Caco-2 (cell line): ENCODE measurements at regions not wholly inside any gene's neighbourhood (a gene's known extent, or its start where the extent isn't known, plus 50 kb on each side); places are given as distances from the start of the nearest gene placed in this dataset.

Experiments
- BruUV-seq: library from RNA; stranded (reverse); fragments of 400-500 nt; replicated peaks from 2 replicates; lab custom pipeline; 2021; lab: Mats Ljungman, UMichigan
- CTCF ChIA-PET: fragments of 300-600 bp; sonication (Branson Sonifier 250); formaldehyde crosslinking; loops from one replicate; lab custom pipeline; 2022; ENCODE audit warnings: antibody characterized with exemption; lab: Charles Lee
- POLR2A ChIA-PET: fragments of 300-600 bp; sonication (Branson Sonifier 250); formaldehyde crosslinking; loops from one replicate; lab custom pipeline; 2022; ENCODE audit warnings: antibody characterized with exemption; lab: Charles Lee
- DNase-seq, 2 experiments: peaks; one replicate each; pipeline versions ENCODE4 v3.0.0 to v3.0.0-alpha.2; 2020 to 2022
- H3K27me3 ChIP-seq: replicated peaks from 2 replicates; pipeline ENCODE4 v1.6.0; 2011; ENCODE audit warnings: low read length; ENCODE audit not compliant: control insufficient read depth, insufficient read depth
- H3K36me3 ChIP-seq: 2 replicates; pipeline ENCODE4 v1.5.1; 2011; ENCODE audit warnings: low read length; ENCODE audit not compliant: control insufficient read depth, insufficient read depth
- H3K4me1 ChIP-seq: fragments of 250-450 bp; sonication (Bioruptor Pico); 2 replicates; pipeline ENCODE4 v1.5.1; 2020; ENCODE audit warnings: mild to moderate bottlenecking
- H3K4me3 ChIP-seq: 2 replicates; pipeline ENCODE4 v1.5.1; 2011; ENCODE audit warnings: low read depth, mild to moderate bottlenecking, control low read depth, low read length
- H3K9me3 ChIP-seq: fragments of 250-450 bp; sonication (Bioruptor Pico); 2 replicates; pipeline ENCODE4 v1.5.1; 2020; ENCODE audit warnings: mild to moderate bottlenecking, moderate library complexity
- H3K27ac Mint-ChIP-seq: one replicate; pipeline ENCODE4 v1.8.0; 2022; ENCODE audit warnings: mixed read lengths; ENCODE audit not compliant: unreplicated experiment
- H3K27me3 Mint-ChIP-seq: one replicate; pipeline ENCODE4 v1.8.0; 2022; ENCODE audit warnings: mixed read lengths; ENCODE audit not compliant: insufficient read depth, unreplicated experiment
- H3K36me3 Mint-ChIP-seq: one replicate; pipeline ENCODE4 v1.8.0; 2022; ENCODE audit warnings: mild to moderate bottlenecking, mixed read lengths; ENCODE audit not compliant: insufficient read depth, unreplicated experiment
- H3K4me1 Mint-ChIP-seq: one replicate; pipeline ENCODE4 v1.8.0; 2022; ENCODE audit warnings: low read depth, mixed read lengths; ENCODE audit not compliant: unreplicated experiment
- H3K4me3 Mint-ChIP-seq: one replicate; pipeline ENCODE4 v1.8.0; 2022; ENCODE audit warnings: mild to moderate bottlenecking, moderate library complexity, mixed read lengths; ENCODE audit not compliant: unreplicated experiment
- H3K9me3 Mint-ChIP-seq: one replicate; pipeline ENCODE4 v1.8.0; 2022; ENCODE audit warnings: mixed read lengths; ENCODE audit not compliant: unreplicated experiment
- CTCF ChIP-seq, 2 experiments: fragments of 200-600 bp in 1 of 2; IDR thresholded peaks; 1 replicate in 1 of 2; 2 replicates in 1 of 2; pipeline versions ENCODE4 v1.5.1 to v1.8.0; 2011 to 2022; ENCODE audit warnings: antibody characterized with exemption in 1 of 2, control low read depth in 1 of 2, inconsistent platforms in 1 of 2, low read depth in 1 of 2, low read length in 1 of 2, mild to moderate bottlenecking in 1 of 2, moderate library complexity in 1 of 2; ENCODE audit not compliant: insufficient read depth in 1 of 2, severe bottlenecking in 1 of 2, unreplicated experiment in 1 of 2
- intact Hi-C: fragments of 100-400 bp; cut with micrococcal nuclease; formaldehyde crosslinking; loops from one replicate; pipeline ENCODE4 v1.10.0; 2022; ENCODE audit not compliant: unreplicated experiment

GRCh38 chr3:72309661-72310418, 524.9 kb upstream of the PROK2 start:
- ChIA-PET CTCF (no interaction called here), POLR2A (no interaction called here)
- Histone ChIP-seq H3K4me1 (no peaks in the 10 kb centered on the region), H3K4me3 (no peak overlapping the region), H3K27me3 (no peaks in the 10 kb centered on the region), H3K9me3 (no peaks in the 10 kb centered on the region), H3K36me3 (no peaks in the 10 kb centered on the region)
- Mint-ChIP-seq H3K27ac (no peak overlapping the region), H3K36me3 (no peaks in the 10 kb centered on the region), H3K9me3 (peaks cover 9% of the 10 kb centered on the region), H3K4me1 (no peaks in the 10 kb centered on the region), H3K4me3 (no peak overlapping the region), H3K27me3 (no peaks in the 10 kb centered on the region)
- TF ChIP-seq CTCF (IDR thresholded peaks at IDR 0.05; ENCODE audit: insufficient read depth in 1 of 2, low read depth in 1 of 2, low read length in 1 of 2, severe bottlenecking in 1 of 2, unreplicated experiment in 1 of 2) = no peak
- intact Hi-C loops = no loop called here
- DNase-seq = no peak
- no TSS peak for BruUV-seq

GRCh38 chr3:72308641-72309040, 523.7 kb upstream of the PROK2 start:
- Histone ChIP-seq H3K4me3 (no peak overlapping the region), H3K4me1 (no peaks in the 10 kb centered on the region), H3K9me3 (no peaks in the 10 kb centered on the region), H3K36me3 (no peaks in the 10 kb centered on the region), H3K27me3 (no peaks in the 10 kb centered on the region)
- no peak for DNase-seq
- no peak overlapping the region for H3K4me3 Mint-ChIP-seq
- CTCF ChIA-PET = interaction anchor here (0.6 kb wide), 1 partner anchor 353 kb away, joined by 4 read pairs; no protein-coding TSS in a partner anchor
- no peak for TF ChIP-seq CTCF (IDR thresholded peaks at IDR 0.05; ENCODE audit: insufficient read depth in 1 of 2, low read depth in 1 of 2, low read length in 1 of 2, severe bottlenecking in 1 of 2, unreplicated experiment in 1 of 2)
- no peaks in the 10 kb centered on the region for H3K4me1 Mint-ChIP-seq
- no peaks in the 10 kb centered on the region for H3K36me3 Mint-ChIP-seq
- intact Hi-C loops = no loop called here
- no peak overlapping the region for H3K27ac Mint-ChIP-seq
- POLR2A ChIA-PET = no interaction called here
- H3K27me3 Mint-ChIP-seq = no peaks in the 10 kb centered on the region
- BruUV-seq = no TSS peak
- H3K9me3 Mint-ChIP-seq = no peaks in the 10 kb centered on the region

- no TSS peak for BruUV-seq
- no peak for TF ChIP-seq CTCF (IDR thresholded peaks at IDR 0.05; ENCODE audit: insufficient read depth in 1 of 2, low read depth in 1 of 2, low read length in 1 of 2, severe bottlenecking in 1 of 2, unreplicated experiment in 1 of 2)
- intact Hi-C loops = no loop called here
- H3K9me3 ChIP-seq = no peaks in the 10 kb centered on the region
- ChIA-PET CTCF (interaction anchor here (0.6 to 1.1 kb wide), 3 partner anchors 261 to 515 kb away, joined by 3 to 4 read pairs (median 3); no protein-coding TSS in a partner anchor), POLR2A (no interaction called here)
- Mint-ChIP-seq H3K27ac (no peak overlapping the region), H3K27me3 (no peaks in the 10 kb centered on the region), H3K36me3 (no peaks in the 10 kb centered on the region), H3K4me3 (no peak overlapping the region), H3K4me1 (no peaks in the 10 kb centered on the region), H3K9me3 (no peaks in the 10 kb centered on the region)
- no peaks in the 10 kb centered on the region for H3K36me3 ChIP-seq
- no peak overlapping the region for H3K4me3 ChIP-seq
- H3K4me1 ChIP-seq = no peaks in the 10 kb centered on the region
- no peak for DNase-seq
- no peaks in the 10 kb centered on the region; the same call in 1 of the 2 replicates for H3K27me3 ChIP-seq
Measured at GRCh38 chr3:72307438-72308115, 522.6 kb upstream of the PROK2 start.
